Hematopoietic multipotent progenitor cell treated with erythropoietin and hydrocortisone succinate and interleukin-3 and kit ligand, for 8 days (in vitro differentiated cells): ENCODE measurements at regions not wholly inside any gene's neighbourhood (a gene's known extent, or its start where the extent isn't known, plus 50 kb on each side); places are given as distances from the start of the nearest gene placed in this dataset.

Source experiments
- DNase-seq: peaks from one replicate; pipeline ENCODE4 v3.0.0-alpha.2; 2015

DNA sequence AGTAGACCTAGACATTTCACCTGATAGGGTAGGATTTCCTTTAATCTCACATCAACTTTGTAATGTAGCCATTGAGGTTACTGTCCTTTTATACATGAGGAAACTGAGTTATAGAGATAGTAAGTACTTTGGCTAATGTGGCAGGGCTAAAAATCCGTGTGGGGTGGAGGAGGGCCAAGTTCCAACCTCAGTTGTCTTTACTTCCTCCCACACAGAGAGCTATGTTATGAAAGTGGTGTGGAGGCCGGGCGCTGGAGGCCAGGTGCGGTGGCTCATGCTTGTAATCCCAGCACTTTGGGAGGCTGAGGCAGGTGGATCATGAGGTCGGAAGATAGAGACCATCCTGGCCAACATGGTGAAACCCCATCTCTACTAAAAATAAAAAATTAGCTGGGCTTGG, 173.3 kb downstream of the PALM2AKAP2 start:
- no peak for DNase-seq

DNA sequence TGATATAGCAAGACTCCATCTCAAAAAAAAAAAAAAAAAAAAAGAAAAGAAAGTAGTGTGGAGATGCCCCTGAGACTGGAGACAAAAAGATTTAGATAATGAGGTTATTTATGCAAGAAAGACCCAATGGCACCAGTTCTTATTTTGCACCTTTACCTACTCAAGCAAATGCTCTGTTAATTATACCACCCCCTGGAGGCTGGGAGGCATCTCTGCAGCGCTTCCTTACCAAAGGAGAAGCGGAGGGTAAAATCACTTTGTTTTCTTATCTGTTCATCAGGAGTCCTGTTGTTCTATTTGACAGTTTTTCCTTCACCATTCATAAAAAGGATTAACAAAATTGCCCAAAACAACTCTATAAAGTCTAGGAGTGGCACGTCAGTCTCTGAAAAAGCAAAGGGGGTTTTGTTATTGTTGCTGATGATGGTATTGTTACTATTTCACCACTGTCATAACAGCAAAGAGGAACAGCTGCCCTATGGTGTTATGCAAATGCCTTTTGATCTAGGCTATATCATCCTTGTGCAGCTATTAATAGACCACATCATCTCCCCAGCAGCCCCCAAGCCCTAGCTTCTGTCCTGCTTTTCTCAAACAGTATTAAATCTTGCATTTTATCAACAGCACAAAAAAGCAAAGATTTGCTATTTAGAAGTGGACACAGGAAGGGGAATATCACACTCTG, 174.0 kb downstream of the PALM2AKAP2 start:
- DNase-seq = no peak

DNA sequence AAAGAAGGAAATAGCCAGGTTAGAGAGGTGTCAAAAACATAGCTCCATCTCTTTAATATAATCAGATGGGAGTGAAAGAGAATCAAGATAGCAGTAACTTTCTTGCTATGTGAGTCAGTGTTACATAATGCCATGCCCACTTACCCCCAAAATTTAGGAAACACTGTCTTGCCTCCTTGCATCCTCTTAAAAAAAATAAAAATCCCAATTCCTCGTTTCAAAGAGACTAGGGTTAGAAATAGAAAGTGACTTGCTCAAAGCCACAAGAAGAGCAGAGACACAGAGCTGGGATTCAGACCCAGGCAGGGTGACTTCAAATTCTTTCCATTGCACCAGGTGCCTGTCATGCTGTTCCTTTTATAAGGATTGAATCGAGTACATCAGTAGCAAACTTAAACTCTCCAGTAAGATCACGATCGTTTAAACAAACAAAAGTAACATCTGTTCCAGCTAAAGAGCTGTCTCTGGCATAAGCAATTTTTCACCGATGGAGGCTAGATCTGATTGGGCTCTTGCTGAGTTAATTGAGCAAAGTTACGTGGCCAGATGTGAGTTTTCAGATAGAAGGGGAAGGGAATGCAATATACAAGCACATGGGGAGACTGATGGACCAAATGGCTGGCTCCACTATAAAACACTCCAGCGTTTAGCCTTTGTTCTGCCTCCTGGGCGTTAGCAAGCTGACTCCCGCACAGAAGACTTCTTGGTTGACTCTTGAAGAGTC, 176.9 kb downstream of the PALM2AKAP2 start:
- no peak for DNase-seq

DNA sequence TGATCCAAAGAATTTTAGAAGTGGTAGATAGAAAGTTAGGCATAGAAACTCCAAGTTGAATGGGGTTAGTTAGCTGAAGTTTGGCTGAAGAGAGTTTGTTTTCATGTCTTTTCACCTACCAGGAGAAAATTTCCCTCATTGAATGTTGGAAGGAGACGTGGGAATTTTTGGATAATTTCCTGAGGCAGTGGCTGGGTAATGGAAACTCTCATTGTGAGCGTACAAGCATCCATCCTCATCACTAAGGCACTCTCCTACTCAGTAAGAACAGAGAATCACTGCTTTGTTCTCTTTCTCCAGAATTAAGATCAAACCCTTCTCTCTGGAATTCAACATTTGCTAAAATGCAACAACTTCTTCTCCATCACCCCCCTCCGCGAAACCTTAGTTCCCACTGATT, 179.7 kb downstream of the PALM2AKAP2 start:
- no peak for DNase-seq

DNA sequence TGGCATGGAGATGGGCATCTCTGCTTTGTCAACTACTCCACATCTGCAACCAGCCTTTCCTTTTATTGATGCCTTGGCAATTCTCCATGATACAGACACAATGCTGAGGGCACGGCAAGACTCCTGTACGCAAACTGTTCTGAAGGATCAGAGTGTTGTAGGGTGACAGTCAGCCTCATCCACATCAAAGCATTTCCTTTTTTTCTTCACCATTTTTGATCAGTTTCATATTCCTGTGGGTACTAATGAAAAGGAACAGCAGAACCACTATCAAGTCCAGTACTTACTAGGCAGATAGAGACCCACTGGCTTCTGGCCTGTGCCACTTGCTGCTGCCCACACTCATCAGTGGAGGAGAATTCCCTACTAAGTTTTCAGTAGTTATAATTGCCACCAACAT, 181.6 kb downstream of the PALM2AKAP2 start:
- DNase-seq = no peak

DNA sequence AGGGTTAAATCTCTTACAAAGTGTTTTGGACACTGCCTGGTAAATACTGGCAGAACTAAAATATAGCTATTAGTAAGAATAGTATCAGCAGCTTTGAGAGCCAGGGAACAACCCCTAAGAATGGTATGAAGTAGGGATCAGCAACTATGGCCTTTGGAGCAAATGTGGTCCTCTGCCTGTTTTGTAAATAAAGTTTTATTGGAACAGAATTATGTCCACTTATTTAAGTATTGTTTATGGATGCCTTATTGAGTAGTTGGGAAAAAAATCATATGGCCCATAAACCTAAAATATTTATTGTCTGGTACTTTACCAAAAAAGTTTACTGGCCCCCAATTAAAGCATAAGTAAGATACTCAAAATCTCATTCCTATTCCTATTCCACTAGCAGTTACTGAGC, 182.2 kb downstream of the PALM2AKAP2 start:
- no peak for DNase-seq

DNA sequence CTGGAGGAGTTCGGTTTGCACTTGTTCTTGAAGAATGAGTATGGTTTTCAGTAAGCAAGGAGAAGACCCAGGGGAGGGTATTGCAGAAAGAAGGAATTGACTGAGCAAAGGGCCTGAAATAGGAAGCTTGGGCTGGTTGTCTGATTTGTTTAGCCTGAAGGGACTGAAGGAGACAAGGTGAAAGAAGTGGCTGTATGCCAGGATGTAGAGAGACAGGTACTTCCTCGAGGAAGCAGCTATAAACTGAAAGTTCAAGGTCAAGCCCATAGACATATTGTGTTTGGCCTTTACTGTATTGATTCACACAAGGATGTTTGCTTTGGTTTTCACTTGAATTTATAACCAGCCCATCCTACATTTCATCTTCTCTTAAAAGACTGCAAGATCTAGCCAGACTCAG, 183.1 kb downstream of the PALM2AKAP2 start:
- no peak for DNase-seq

DNA sequence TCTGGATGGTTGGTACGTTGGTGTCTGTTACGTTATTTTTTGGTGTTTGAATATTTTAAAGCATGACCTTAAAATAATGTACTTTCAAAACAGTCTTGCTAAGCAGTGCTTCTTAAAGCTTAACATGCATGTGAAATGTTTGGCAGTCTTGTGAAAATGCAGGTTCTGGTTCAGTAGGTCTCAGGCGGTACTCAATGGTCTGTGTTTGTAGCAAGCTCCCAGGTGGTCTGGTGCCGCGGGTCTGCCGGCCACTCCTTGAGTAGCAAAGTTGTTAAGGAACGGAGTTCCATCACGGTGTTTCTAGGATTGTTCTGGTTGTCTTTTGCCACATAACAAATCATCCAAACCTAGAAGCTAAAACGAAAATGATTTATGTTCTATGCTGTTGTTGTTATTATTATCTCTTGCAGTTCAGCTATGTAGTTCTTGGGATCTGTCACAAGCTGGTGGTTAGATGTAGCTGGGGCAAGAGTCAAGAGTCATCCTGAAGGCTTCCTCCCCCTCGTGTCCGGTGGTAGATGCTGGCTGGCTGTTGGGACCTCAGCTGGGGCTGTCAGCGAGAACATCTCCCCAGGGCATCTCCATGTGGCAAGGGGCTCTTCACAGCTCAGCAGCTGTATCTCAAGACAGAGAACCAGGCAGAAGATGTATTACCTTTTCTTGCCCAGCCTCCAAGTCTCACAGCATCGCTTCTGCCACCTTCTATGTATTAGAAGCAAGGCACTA, 186.8 kb downstream of the PALM2AKAP2 start:
- no peak for DNase-seq

DNA sequence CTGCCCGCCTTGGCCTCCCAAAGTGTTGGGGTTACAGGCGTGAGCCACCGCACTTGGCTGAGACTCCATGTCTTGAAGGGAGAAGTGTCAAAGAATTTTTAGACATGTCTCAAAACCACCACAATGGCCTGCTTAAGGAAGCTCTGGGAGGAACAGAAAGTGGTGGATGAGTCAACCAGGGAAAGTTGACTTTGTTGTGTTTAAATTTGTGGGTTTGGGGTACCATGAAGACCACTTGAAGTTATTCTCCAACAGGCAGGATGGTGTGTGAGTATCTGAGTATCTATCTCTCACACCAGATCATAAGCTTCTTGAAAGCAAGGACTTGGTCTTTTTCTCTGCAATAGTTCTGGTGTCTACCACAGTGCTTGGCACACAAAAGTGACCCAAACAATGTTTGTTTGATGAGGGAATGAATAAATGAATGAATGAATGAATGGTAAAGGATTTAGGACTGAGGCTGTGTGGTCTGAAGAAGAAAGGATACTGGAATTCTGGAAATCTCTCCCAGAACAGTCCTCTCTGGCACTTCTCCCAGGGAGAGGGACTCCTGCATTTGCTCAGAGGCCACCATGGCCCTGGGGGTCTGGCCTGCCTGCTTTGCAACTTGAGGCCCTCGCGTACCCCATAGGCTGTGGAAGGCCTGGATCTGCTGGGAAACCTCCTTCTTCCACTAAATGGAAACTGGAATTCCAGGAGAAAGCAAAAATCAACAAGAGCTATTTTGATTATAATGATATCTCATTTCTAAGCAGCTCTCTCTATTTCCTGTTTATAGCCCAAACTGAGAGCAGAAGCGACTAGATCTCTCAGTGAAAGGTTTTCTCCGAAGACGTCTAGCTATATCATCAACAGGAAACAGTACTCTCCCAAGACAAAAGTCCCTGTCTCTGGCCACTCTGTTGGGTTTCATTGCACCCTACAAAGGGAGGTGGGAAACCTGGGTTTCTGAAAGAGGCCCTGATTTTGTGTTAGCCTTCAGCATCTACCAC, 187.9 kb downstream of the PALM2AKAP2 start:
- DNase-seq = no peak

DNA sequence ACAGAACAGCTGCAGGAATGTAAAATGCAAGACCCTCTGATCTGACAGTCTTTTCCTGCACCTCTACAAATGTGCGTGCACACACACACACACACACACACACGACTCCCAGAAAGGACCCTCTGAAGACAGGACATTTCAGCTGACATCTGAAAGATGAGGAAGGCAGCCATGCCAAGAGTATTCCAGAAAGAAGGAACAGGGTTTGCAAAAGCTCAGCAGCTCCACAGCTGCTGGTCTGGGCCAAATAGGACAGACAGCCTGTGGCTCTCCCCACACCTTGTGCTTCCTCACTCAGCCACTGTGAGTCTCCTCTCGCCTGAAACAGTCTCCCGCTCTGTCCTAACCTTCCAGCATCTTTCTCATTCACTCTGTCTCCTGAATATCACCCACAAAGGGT, 189.0 kb downstream of the PALM2AKAP2 start:
- no peak for DNase-seq

DNA sequence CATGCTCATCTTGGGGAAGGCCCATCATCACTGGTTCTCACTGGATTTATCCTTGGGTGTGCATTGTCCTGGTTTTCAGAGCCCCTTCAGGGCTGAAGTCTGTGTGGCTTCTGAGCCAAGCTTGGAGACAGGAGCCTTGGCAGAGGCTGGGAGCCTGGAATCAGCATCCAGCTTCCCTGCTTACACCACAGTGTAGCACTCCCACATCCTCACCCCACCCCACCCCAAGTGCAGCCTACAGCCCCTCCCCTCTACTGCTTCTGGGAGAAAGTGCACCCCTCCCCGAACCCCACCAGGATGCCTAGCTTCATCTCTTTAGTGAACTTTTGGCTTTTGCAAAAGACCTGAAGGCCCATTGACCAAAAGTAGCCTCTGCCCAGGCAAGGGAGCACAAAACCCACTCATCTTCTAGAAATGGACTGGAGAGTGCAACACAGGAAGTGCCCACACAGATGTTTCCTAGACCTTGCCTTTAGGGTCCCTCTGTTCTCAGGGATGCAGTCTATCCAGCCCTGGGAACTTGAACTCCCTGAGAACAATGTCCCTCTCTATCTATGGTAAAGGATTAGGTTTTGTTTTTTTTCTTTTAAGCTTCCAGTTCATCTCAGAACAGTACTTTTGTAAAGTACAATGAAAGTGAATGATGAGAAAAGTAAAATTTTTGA, 189.7 kb downstream of the PALM2AKAP2 start:
- no peak for DNase-seq

DNA sequence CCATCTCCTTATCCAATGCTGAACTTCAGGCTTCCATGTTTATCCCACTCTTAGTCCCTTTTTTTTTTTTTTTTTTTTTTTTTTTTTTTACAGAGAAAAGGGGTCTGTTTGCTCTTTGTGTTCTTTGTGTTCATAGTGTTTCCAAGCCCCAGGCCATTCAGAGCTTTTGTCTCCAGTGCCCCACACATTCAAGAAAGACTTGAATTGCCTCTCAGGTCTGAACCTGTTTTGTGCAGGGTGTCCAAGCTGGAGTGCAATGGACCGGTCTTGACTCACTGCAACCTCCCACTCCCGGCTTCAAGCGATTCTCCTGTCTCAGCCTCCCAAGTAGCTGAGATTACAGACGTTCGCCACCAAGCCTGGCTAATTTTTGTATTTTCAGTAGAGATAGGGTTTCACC, 191.2 kb downstream of the PALM2AKAP2 start:
- no peak for DNase-seq

DNA sequence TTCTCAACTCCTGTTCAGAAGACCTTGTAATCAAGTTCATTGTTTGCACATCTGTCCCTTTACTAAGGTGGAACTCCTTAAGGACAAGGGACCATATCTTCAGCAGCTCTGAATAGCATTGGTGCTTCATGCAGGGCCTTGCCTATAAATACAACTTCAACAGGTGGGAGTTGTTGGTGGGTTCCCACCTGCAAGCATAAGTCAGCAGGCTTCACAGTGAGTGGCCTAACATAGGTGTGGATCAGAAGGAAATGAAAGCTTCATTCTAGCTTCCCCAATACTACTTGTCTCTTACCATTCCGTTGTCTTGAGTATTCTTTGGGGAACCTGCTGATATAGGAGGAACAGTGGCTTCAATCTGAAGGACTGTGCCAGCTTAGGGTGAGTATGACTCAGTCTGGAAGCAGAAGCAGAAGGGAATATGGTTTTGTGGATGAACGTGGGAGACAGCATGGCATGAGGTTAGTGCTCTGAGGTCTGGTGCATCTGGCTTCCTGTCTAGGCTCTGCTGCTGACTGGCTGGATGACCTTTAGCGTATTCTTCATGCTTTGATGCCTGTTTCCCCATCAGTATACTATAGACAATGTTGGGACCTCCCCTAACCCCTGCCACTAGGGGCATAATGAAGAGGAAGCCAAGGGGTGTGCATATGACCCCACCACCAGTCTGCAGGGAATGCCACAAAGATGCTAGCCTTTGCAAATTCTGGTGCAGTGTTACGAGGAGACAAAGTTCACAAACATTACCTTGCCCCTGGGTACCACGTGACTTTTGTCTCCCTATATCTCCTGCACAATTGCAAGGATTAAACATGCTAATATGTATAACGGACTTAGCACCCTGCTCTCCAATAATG, 192.3 kb downstream of the PALM2AKAP2 start:
- DNase-seq = no peak

DNA sequence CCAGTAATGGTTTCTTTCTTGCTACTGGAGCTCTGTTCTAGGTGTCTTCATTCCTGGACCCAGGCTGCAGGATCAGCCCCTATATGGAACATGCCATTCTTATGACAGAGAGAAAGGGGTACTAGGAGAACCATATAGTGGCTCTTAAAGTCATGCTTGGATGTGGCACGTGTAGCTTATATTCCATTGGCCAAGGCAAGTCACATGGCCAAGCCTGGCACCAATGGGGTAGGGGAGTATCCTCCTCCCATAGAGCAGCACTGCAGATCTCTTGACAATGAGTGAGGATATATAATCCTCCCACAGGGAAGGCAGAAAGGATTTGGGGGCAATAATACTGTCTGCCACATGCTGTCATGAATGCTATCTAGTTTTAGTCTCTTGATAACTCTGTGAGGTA, 193.3 kb downstream of the PALM2AKAP2 start:
- DNase-seq = no peak

DNA sequence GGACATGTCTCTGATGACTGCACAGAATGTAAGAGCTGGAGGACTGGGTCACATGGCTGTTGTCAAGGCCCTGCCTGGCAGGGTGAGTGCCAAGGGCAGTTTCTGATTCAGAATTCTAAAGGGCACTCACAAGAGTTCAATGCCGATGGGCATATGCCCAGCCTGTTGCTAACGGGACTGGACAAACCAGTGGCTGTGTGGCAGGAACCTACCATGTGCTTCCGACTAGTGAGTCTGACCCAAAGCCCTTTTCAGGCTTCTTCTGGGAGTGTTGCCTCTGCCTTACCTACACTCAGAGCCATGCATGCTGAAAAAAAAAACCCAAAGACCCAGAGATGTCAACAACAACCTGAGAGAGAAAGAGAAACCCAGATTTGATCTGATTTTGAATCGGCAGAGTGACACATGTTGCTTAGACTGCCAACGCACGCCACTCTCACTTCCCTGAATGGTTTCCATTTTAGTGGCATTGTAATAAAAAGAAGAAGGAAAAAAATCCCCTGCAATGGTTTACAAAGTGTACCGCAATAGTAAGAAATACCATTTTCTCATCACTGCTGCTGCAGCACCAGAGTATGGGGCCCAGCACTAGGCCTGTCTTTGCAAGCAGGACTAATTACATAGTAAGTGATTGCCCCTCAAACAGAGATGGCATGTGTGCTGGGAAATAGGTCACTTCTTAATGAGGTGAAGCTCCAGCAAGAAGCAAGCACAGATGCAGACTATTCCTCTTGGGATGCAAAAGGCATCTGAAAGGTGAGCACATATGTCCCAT, 194.3 kb downstream of the PALM2AKAP2 start:
- DNase-seq = no peak

DNA sequence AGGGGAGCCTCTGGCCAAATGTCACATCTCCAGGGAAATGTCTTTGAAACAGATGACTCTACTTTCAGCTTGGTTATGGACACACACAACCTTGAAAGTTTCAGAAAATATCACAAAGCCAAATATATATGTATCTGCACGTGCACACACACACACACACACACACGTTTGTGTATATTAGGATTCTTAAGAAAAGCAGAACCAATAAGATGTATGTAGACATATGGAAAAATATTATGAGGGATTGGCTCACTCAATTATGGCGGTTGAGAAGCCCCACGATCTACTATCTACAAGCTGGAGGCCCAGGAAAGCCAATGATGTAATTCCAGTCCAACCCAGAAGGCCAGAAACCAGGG, 194.9 kb downstream of the PALM2AKAP2 start:
- no peak for DNase-seq

DNA sequence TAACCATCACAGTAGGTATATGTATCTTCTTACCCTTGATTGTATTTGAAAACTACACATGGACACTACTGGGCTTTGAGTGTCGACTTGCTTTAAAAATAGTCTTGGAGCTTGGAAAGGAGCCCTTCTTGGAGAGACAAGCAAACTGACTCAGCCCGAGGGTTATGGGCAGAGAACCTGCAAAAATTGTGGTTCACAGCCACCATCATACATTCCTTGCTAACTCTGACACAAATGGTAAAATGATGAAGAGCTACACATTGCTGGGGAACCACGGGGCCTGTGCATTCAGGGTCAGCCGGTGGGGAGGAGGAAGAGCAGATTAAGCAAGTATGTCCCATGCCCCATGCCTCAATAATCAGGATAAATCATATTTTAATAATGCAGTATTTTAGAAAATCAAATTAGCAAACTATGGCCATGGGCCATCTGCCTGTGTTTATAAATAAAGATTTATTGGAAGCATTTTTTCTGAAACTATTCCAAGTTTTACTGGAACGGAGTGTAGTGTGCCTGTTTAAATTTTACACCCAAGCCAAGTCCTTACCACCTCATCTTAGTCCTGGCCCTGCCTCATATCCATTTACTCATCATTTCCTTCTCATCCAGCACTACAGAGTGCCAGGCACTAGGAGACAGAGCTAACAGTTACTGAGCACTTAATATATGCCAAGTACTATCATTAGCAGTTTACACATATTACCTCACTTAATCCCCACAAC, 195.7 kb downstream of the PALM2AKAP2 start:
- DNase-seq = no peak

DNA sequence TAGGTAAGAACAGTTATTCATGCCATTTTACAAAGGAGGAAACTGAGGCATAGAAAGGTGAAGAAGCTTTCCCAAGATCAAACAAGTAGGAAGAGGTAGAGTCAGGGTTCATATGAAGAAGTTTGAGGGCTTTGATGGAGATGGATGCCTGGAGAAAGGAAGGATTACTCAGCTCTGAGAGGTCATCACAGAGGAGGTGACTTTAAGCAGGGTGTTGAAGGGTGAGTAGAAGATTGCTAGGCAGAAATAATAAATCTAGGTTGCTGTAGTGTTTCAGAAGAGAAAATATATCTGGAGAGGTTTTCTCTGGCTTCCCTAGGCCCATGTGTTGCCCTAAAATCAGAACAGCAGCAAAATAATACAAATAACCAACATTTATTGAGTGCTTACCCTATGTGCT, 196.3 kb downstream of the PALM2AKAP2 start:
- no peak for DNase-seq

DNA sequence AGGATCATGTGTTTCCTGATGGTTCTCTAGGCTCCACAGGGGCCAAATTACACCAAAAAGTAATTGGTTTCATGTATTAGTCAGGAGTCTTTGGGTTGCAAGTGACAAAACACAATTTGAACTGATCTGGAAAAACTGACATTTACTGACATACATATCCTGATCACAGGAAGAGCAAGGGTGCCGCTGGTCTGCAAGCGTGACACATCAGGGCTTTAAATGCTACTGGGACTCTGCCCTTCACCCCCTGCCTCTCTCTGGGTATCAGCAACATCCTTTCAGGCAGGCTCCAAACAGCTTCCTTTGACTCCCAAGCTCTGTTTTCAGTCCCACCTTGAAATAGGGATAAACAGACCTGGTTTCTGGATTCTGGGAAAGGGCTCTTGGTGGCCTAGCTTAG, 197.5 kb downstream of the PALM2AKAP2 start:
- DNase-seq = no peak

DNA sequence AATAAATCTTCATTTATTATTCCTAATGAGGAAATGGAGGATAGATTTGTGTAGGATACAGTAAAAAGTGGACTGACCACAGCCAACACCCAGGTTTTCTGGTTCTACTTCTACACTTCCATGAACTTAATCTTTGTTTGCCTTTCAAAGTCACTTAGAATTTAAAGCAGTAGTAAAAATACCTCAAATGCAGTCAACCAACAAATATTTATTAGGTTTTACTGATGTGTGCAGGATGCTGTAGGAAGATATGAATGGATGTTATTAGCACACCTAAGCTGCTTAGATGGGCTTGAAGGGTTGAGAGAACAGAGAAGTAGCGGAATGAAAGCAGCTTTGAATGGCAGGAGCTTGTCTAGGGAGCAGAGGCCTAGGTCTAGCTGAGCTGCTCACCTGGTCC, 201.1 kb downstream of the PALM2AKAP2 start:
- no peak for DNase-seq
